Prostate gland (tissue), 2 donors: ENCODE measurements at regions not wholly inside any gene's neighbourhood (a gene's known extent, or its start where the extent isn't known, plus 50 kb on each side); places are given as distances from the start of the nearest gene placed in this dataset.
"Not testable (repeated sequence)": the region's sequence is repeated elsewhere in the genome, so short reads cannot be mapped to it uniquely, and the experiment has no call there.

ENCODE experiments used
- CTCF ChIP-seq, 4 experiments: fragments of 200-600 bp in 2 of 4; fragments of 450-650 bp in 2 of 4; sonication (generic) in 2 of 4; IDR thresholded peaks; 1 replicate in 3 of 4; 2 replicates in 1 of 4; pipeline ENCODE4 v1.5.1; 2016 to 2019; ENCODE audit warnings: antibody characterized with exemption in 4 of 4, mild to moderate bottlenecking in 2 of 4, moderate library complexity in 2 of 4
- POLR2A ChIP-seq: fragments of 450-650 bp; IDR thresholded peaks from one replicate; pipeline ENCODE4 v1.6.1; 2016; ENCODE audit warnings: antibody characterized with exemption, mild to moderate bottlenecking
- POLR2AphosphoS5 ChIP-seq: sonication (generic); formaldehyde crosslinking; IDR thresholded peaks from one replicate; pipeline ENCODE4 v1.6.1; 2017; ENCODE audit warnings: antibody characterized with exemption

GRCh38 chr13:52279408-52279807 lies 120.0 kb upstream of the NEK3 start:
- TF ChIP-seq CTCF (IDR thresholded peaks at IDR 0.05); POLR2A; POLR2AphosphoS5: not testable (repeated sequence)
